ENCODE measurements at regions not wholly inside any gene's neighbourhood (a gene's known extent, or its start where the extent isn't known, plus 50 kb on each side); places are given as distances from the start of the nearest gene placed in this dataset.

- no CpG with 5 or more reads among the region's 2 CpGs for WGBS (ENCODE audit: extremely low coverage, insufficient read length, low lambda C conversion rate)
- Histone ChIP-seq H3K4ac (ENCODE audit: low read depth, low read length) (no peak overlapping the region), H3K18ac (ENCODE audit: insufficient read length, low read depth, low read length) (no peak overlapping the region), H3K14ac (ENCODE audit: insufficient read depth, low read length) (no peak overlapping the region), H2BK20ac (ENCODE audit: low read depth, low read length, poor library complexity, severe bottlenecking) (no peak overlapping the region), H2BK5ac (ENCODE audit: insufficient read length, low read length) (no peak overlapping the region), H3K79me1 (ENCODE audit: insufficient read depth, low read depth, low read length, poor library complexity, severe bottlenecking) (no peaks in the 10 kb centered on the region), H4K91ac (ENCODE audit: insufficient read length, low read depth, low read length) (no peak overlapping the region), H3K23me2 (ENCODE audit: insufficient read length, low read depth, low read length, poor library complexity, severe bottlenecking) (no peaks in the 10 kb centered on the region), H2BK12ac (ENCODE audit: insufficient read length, low read depth, low read length) (no peak overlapping the region), H3K9ac (ENCODE audit: extremely low read depth, insufficient read length, low read length) (no peak overlapping the region), H2AFZ (ENCODE audit: low read length) (no peak overlapping the region), H3K23ac (ENCODE audit: insufficient read length, low read depth, low read length) (no peak overlapping the region), H2BK120ac (ENCODE audit: low read depth, low read length, poor library complexity, severe bottlenecking) (no peak overlapping the region), H3K56ac (ENCODE audit: insufficient read length, low read depth, low read length) (no peak overlapping the region), H3K27ac (ENCODE audit: insufficient read length, low read depth, low read length) (no peak overlapping the region), H3K4me2 (ENCODE audit: insufficient read depth, insufficient read length, low read length) (no peak overlapping the region), H2BK15ac (ENCODE audit: low read depth, low read length) (no peak overlapping the region), H4K8ac (replicated peaks; ENCODE audit: insufficient read length, low read depth, low read length) (no peak overlapping the region), H4K20me1 (ENCODE audit: control insufficient read depth, insufficient read depth, insufficient read length) (no peaks in the 10 kb centered on the region), H3T11ph (ENCODE audit: low read length) (no peak overlapping the region), H3K9me3 (ENCODE audit: control insufficient read depth, low read depth, low read length) (no peaks in the 10 kb centered on the region), H2AK5ac (ENCODE audit: insufficient read length, low read length) (no peak overlapping the region), H3K79me2 (ENCODE audit: insufficient read depth, low read length) (no peaks in the 10 kb centered on the region), H3K4me1 (ENCODE audit: insufficient read depth, low read length) (no peaks in the 10 kb centered on the region; the same call in 1 of the 2 replicates), H3K27me3 (ENCODE audit: insufficient read depth, low read length) (no peaks in the 10 kb centered on the region), H4K5ac (ENCODE audit: insufficient read length, low read depth, low read length) (no peak overlapping the region)
- Mint-ChIP-seq H3K4me3 (no peak overlapping the region), H3K9me3 (no peaks in the 10 kb centered on the region; a peak in 2 of 5 replicates), H3K27ac (no peak overlapping the region; a peak in 1 of 7 replicates), H3K36me3 (ENCODE audit: insufficient read depth in 1 of 3, low read depth in 3 of 3) (no peaks in the 10 kb centered on the region), H3K27me3 (ENCODE audit: low read depth) (no peaks in the 10 kb centered on the region), H3K4me1 (peaks cover 20 to 31% of the 10 kb centered on the region in 2 experiments)
- no peak for DNase-seq
- TF ChIP-seq, protein P1, sequence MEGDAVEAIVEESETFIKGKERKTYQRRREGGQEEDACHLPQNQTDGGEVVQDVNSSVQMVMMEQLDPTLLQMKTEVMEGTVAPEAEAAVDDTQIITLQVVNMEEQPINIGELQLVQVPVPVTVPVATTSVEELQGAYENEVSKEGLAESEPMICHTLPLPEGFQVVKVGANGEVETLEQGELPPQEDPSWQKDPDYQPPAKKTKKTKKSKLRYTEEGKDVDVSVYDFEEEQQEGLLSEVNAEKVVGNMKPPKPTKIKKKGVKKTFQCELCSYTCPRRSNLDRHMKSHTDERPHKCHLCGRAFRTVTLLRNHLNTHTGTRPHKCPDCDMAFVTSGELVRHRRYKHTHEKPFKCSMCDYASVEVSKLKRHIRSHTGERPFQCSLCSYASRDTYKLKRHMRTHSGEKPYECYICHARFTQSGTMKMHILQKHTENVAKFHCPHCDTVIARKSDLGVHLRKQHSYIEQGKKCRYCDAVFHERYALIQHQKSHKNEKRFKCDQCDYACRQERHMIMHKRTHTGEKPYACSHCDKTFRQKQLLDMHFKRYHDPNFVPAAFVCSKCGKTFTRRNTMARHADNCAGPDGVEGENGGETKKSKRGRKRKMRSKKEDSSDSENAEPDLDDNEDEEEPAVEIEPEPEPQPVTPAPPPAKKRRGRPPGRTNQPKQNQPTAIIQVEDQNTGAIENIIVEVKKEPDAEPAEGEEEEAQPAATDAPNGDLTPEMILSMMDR (conservative IDR thresholded peaks at IDR 0.05): no peak
These were observed 133.0 kb downstream of the ZDHHC21 start for GRCh38 chr9:14560194-14560593.
